ENCODE measurements at regions not wholly inside any gene's neighbourhood (a gene's known extent, or its start where the extent isn't known, plus 50 kb on each side); places are given as distances from the start of the nearest gene placed in this dataset.

DNA sequence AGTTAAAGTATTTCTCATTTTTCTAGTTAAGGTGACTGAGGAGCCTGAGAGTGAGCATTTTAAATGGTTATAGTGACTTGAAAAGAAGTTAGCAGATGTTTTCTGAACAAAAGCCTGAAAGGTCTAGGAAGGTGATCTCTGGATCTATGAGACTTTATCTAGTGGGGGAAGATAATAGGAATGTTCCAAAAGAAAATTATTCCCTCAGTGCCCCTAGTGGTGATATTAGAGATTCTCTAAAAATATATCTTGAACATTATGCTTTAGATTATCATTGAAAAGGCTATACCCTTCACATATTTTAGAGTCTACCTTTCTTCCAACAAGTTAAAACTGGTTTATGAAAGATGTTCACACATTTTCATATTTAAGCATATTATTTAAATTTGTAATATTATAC is 69.0 kb upstream of the SPANXN1 start:
- DNase-seq, result no peak

DNA sequence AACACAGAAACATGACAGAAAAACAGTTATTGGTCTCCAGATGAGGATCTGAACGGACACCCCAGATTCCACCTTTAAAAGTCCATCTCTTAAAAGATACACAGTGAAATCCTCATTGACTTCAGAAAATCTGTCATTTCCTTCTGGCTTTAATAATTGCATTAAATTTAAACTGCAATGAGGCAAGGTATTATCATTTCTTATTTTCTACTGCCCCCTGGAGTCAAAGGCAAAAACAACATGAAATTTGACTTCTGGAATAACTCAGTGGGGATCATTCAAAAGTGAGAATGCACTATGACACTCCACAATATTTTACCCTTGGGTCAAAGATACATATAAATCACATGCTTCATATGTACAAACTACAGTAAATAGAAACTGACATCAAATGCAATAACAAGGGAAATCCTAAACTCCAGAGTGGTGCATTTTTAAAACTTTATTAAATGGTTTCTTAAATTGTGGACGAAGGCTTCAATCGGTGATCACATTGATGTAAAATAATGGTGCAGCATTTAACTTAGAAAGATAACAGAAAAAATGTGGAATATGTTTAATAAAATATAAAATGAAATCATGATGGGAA is 56.4 kb upstream of the SPANXN1 start:
- DNase-seq, result peak; percentile 0 to 6 (median 4)

Data from muscle of back (tissue), 3 donors.